ENCODE measurements at regions not wholly inside any gene's neighbourhood (a gene's known extent, or its start where the extent isn't known, plus 50 kb on each side); places are given as distances from the start of the nearest gene placed in this dataset.

DNA sequence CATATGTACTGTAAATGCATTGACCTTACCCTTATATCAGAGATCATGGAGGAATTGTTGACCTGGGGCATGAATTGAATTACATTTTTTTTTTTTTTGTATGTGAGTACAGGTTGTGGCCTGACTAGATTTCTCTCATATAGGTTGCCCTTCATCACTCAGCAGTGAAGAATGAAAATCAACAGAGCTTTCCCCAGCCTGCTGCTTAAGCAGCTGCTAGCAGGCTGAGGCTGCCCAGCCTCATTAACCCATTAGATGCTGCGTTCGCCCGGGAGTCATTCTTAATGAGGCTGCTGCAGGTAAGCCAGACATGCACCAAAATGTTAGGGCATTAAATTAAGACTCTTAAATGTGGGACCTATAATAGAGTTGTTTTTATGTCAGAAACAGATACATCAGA is 236.0 kb downstream of the ETNK1 start:
- TF ChIP-seq POLR2A (IDR thresholded peaks at IDR 0.05), result no peak
- TF ChIP-seq, protein P1, sequence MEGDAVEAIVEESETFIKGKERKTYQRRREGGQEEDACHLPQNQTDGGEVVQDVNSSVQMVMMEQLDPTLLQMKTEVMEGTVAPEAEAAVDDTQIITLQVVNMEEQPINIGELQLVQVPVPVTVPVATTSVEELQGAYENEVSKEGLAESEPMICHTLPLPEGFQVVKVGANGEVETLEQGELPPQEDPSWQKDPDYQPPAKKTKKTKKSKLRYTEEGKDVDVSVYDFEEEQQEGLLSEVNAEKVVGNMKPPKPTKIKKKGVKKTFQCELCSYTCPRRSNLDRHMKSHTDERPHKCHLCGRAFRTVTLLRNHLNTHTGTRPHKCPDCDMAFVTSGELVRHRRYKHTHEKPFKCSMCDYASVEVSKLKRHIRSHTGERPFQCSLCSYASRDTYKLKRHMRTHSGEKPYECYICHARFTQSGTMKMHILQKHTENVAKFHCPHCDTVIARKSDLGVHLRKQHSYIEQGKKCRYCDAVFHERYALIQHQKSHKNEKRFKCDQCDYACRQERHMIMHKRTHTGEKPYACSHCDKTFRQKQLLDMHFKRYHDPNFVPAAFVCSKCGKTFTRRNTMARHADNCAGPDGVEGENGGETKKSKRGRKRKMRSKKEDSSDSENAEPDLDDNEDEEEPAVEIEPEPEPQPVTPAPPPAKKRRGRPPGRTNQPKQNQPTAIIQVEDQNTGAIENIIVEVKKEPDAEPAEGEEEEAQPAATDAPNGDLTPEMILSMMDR (IDR thresholded peaks at IDR 0.05), result no peak
- TF ChIP-seq POLR2AphosphoS5 (IDR thresholded peaks at IDR 0.05), result no peak
